ENCODE measurements at regions not wholly inside any gene's neighbourhood (a gene's known extent, or its start where the extent isn't known, plus 50 kb on each side); places are given as distances from the start of the nearest gene placed in this dataset.

DNA sequence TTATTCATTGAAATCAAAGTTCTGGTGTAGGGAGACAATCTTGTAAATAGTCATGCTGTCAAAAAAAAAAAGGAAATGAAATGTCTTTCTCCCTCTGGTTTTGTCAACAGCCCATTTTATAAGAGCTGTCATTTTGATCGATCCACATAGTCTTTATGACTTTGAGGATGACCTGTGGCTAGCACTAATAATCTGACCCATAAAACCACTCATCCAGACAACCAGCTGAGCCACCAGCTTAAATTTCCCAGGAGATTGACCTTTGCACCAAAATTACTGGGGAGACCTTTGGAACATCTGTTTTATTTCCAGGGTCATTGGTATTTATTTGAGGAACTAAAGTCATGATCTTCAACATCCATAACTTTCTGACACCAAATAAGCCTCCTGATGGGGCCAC, 98.5 kb upstream of the MME start (continued):
- TF ChIP-seq, protein P1, sequence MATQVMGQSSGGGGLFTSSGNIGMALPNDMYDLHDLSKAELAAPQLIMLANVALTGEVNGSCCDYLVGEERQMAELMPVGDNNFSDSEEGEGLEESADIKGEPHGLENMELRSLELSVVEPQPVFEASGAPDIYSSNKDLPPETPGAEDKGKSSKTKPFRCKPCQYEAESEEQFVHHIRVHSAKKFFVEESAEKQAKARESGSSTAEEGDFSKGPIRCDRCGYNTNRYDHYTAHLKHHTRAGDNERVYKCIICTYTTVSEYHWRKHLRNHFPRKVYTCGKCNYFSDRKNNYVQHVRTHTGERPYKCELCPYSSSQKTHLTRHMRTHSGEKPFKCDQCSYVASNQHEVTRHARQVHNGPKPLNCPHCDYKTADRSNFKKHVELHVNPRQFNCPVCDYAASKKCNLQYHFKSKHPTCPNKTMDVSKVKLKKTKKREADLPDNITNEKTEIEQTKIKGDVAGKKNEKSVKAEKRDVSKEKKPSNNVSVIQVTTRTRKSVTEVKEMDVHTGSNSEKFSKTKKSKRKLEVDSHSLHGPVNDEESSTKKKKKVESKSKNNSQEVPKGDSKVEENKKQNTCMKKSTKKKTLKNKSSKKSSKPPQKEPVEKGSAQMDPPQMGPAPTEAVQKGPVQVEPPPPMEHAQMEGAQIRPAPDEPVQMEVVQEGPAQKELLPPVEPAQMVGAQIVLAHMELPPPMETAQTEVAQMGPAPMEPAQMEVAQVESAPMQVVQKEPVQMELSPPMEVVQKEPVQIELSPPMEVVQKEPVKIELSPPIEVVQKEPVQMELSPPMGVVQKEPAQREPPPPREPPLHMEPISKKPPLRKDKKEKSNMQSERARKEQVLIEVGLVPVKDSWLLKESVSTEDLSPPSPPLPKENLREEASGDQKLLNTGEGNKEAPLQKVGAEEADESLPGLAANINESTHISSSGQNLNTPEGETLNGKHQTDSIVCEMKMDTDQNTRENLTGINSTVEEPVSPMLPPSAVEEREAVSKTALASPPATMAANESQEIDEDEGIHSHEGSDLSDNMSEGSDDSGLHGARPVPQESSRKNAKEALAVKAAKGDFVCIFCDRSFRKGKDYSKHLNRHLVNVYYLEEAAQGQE (IDR thresholded peaks at IDR 0.05), result no peak

DNA sequence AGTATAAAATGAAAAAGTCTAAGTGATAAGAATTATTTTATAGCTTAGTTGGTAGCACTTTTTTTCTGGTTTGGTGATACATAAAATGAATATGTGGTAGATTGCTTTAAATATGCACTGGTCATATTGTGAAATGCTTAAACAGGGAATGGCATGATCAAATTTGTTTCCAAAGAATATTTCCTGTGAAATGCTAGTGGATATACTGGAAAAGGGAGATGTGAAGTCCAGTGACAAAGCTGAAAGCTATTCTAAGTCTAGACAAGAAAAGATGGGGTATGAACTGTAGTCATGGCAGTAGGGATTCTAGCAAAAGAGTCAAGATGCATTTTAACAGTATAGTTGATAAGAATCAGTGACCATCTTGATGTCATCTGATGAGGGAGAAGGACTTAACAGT, 98.9 kb upstream of the MME start:
- POLR2A ChIA-PET, result no interaction called here
- FAIRE-seq (no peak), DNase-seq (ENCODE audit: low read depth in 1 of 2, low spot score in 1 of 2) (no peak), ATAC-seq (no peak)
- Histone ChIP-seq H3K4me1 (no peaks in the 10 kb centered on the region), H3K4me2 (no peak overlapping the region), H3K9me3 (no peaks in the 10 kb centered on the region), H3K4me3 (no peak overlapping the region), H3K27ac (no peak overlapping the region)
- TF ChIP-seq MYC (IDR thresholded peaks at IDR 0.05; ENCODE audit: borderline replicate concordance, low read length), result no peak
- no peak for TF ChIP-seq NR3C1 (IDR thresholded peaks at IDR 0.05)
- no peak for TF ChIP-seq TP53 (CRISPR knock-in tag; IDR thresholded peaks at IDR 0.05)
- no peak for TF ChIP-seq CHD2 (IDR thresholded peaks at IDR 0.05; ENCODE audit: low read length, partially characterized antibody)
- no peak for TF ChIP-seq FOSB (CRISPR knock-in tag; IDR thresholded peaks at IDR 0.05)
- no peak for TF ChIP-seq FOSL2 (IDR thresholded peaks at IDR 0.05)
- no peak for TF ChIP-seq FOSL2 (CRISPR knock-in tag; IDR thresholded peaks at IDR 0.05)
- TF ChIP-seq, protein P2, sequence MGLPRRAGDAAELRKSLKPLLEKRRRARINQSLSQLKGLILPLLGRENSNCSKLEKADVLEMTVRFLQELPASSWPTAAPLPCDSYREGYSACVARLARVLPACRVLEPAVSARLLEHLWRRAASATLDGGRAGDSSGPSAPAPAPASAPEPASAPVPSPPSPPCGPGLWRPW (IDR thresholded peaks at IDR 0.05), result no peak
- TF ChIP-seq RCOR1 (IDR thresholded peaks at IDR 0.05; ENCODE audit: low read depth, low read length), result no peak
- TF ChIP-seq TFCP2L1 (CRISPR knock-in tag; IDR thresholded peaks at IDR 0.05), result no peak
- CTCF ChIA-PET, result no interaction called here

DNA sequence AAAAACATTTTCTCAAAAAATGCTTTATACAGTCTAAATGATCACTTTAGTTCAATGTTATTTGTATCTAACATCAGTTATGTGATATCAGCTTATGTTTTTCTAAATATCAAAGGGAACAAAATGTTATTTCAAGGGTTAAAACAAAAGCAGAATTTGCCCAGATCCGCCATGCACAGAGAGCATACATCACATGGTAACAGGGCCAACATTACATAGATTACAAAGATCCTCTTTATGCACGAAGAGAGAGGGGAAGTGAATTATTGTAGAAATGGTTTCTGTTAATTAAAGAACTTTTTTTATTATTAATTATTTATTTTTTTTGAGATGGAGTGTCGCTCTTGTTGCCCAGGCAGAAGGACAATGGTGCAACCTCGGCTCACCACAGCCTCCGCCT, 100.8 kb upstream of the MME start:
- ChIA-PET CTCF (no interaction called here), POLR2A (no interaction called here)
- 17% methylated on average over 5 of the region's 5 CpGs for WGBS (ENCODE audit: missing lambda C conversion rate)
- no peak overlapping the region for H3K4me3 ChIP-seq
- TF ChIP-seq MYC (IDR thresholded peaks at IDR 0.05; ENCODE audit: borderline replicate concordance, low read length), result no peak
- no peak for TF ChIP-seq PHF8 (IDR thresholded peaks at IDR 0.05; ENCODE audit: borderline replicate concordance, low read depth)
- TF ChIP-seq CEBPB (IDR thresholded peaks at IDR 0.05), result no peak
- no peak for TF ChIP-seq EP300 (IDR thresholded peaks at IDR 0.05)
- no peak for TF ChIP-seq JUNB (IDR thresholded peaks at IDR 0.05)
- no peak for TF ChIP-seq RNF2 (IDR thresholded peaks at IDR 0.05; ENCODE audit: borderline replicate concordance, low read depth)
- TF ChIP-seq KDM1A (IDR thresholded peaks at IDR 0.05; ENCODE audit: low read depth), result no peak
- no peak for TF ChIP-seq RFX5 (IDR thresholded peaks at IDR 0.05)
- no peak for TF ChIP-seq JUN (IDR thresholded peaks at IDR 0.05)
- no peak for TF ChIP-seq SMC3 (IDR thresholded peaks at IDR 0.05)
- no peak for TF ChIP-seq HOXB5 (CRISPR knock-in tag; IDR thresholded peaks at IDR 0.05)
- no peaks in the 10 kb centered on the region for H3K9me3 ChIP-seq
- no peak overlapping the region for H3K4me2 ChIP-seq
- DNase-seq (ENCODE audit: low read depth in 1 of 2, low spot score in 1 of 2) (no peak), ATAC-seq (no peak), FAIRE-seq (no peak)
- H3K27ac ChIP-seq, result no peak overlapping the region
- H3K4me1 ChIP-seq, result no peaks in the 10 kb centered on the region

DNA sequence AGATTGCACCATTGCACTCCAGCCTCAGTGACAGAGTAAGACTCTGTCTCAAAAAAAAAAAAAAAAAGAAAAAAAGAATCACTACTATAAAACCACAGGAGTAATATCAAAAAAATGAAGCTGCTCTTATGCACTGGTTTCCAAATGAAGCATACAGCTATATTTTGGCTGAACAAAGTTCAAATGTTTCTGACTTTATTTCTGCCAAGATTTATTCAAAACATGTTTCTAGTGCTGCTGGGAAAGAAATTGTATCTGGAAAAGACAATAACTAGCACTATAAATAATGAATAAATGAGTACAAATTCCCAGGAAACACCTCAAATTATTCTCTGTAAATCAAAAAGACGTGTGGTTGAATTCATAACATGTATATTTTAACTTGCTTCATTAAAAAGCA, 102.5 kb upstream of the MME start:
- FAIRE-seq (no peak), ATAC-seq (no peak), DNase-seq (ENCODE audit: low read depth in 1 of 2, low spot score in 1 of 2) (no peak)
- Histone ChIP-seq H3K9me3 (no peaks in the 10 kb centered on the region), H3K4me3 (no peak overlapping the region), H3K4me2 (no peak overlapping the region), H3K27ac (no peak overlapping the region), H3K4me1 (no peaks in the 10 kb centered on the region)
- WGBS (ENCODE audit: missing lambda C conversion rate), result 8% methylated on average over 1 of the region's 1 CpG
- ChIA-PET CTCF (no interaction called here), POLR2A (no interaction called here)
- TF ChIP-seq RAD21 (conservative IDR thresholded peaks at IDR 0.05 in 1 of 2, IDR thresholded peaks at IDR 0.05 in 1 of 2) (no peak), FOXS1 (CRISPR knock-in tag; IDR thresholded peaks at IDR 0.05) (no peak), POLR2AphosphoS2 (conservative IDR thresholded peaks at IDR 0.05; ENCODE audit: low read length) (no peak), MYC (IDR thresholded peaks at IDR 0.05; ENCODE audit: borderline replicate concordance, low read length) (no peak), HOXA7 (CRISPR knock-in tag; IDR thresholded peaks at IDR 0.05) (no peak), RFX5 (IDR thresholded peaks at IDR 0.05) (no peak), SMC3 (IDR thresholded peaks at IDR 0.05) (no peak), ZSCAN20 (CRISPR knock-in tag; IDR thresholded peaks at IDR 0.05) (no peak), MAFK (IDR thresholded peaks at IDR 0.05; ENCODE audit: partially characterized antibody) (no peak), EHF (CRISPR knock-in tag; IDR thresholded peaks at IDR 0.05) (no peak), GATA3 (IDR thresholded peaks at IDR 0.05; ENCODE audit: borderline replicate concordance) (no peak)
- TF ChIP-seq, protein P3, sequence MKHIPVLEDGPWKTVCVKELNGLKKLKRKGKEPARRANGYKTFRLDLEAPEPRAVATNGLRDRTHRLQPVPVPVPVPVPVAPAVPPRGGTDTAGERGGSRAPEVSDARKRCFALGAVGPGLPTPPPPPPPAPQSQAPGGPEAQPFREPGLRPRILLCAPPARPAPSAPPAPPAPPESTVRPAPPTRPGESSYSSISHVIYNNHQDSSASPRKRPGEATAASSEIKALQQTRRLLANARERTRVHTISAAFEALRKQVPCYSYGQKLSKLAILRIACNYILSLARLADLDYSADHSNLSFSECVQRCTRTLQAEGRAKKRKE (CRISPR knock-in tag; IDR thresholded peaks at IDR 0.05; ENCODE audit: low read depth), result no peak
- TF ChIP-seq, protein P4, sequence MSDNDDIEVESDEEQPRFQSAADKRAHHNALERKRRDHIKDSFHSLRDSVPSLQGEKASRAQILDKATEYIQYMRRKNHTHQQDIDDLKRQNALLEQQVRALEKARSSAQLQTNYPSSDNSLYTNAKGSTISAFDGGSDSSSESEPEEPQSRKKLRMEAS (IDR thresholded peaks at IDR 0.05), result no peak

Data from A549 (cell line).